HAP-1 (cell line): ENCODE measurements at regions not wholly inside any gene's neighbourhood (a gene's known extent, or its start where the extent isn't known, plus 50 kb on each side); places are given as distances from the start of the nearest gene placed in this dataset.
A peak's percentile ranks its signal among the peaks of the same experiment; 100 is the strongest.

Source experiments
- DNase-seq, 2 experiments: peaks; one replicate each; pipeline ENCODE4 v3.0.0-alpha.2; 2016 to 2020; ENCODE audit warnings: low spot score in 2 of 2
- H3K27me3 ChIP-seq: fragments of 250-450 bp; sonication (Bioruptor Pico); 2 replicates; pipeline ENCODE4 v1.5.1; 2020; ENCODE audit warnings: low read depth, mild to moderate bottlenecking, moderate library complexity
- H3K36me3 ChIP-seq: fragments of 250-450 bp; sonication (Bioruptor Pico); replicated peaks from 2 replicates; pipeline ENCODE4 v1.5.1; 2020; ENCODE audit warnings: mild to moderate bottlenecking
- H3K4me1 ChIP-seq: fragments of 250-450 bp; sonication (Bioruptor Pico); 2 replicates; pipeline ENCODE4 v1.5.1; 2020; ENCODE audit warnings: mild to moderate bottlenecking
- H3K4me3 ChIP-seq: fragments of 250-450 bp; sonication (Bioruptor Pico); 2 replicates; pipeline ENCODE4 v1.5.1; 2020; ENCODE audit warnings: mild to moderate bottlenecking, moderate library complexity
- H3K9me3 ChIP-seq: fragments of 250-450 bp; sonication (Bioruptor Pico); 2 replicates; pipeline ENCODE4 v1.5.1; 2020; ENCODE audit warnings: mild to moderate bottlenecking, moderate library complexity
- in situ Hi-C: fragments of 300-500 bp; cut with MboI; formaldehyde crosslinking; loops from 3 replicates; pipeline ENCODE4 v1.14.3; 2020; ENCODE audit warnings: low sequenced_read_pairs, inconsistent platforms, mixed read lengths

DNA sequence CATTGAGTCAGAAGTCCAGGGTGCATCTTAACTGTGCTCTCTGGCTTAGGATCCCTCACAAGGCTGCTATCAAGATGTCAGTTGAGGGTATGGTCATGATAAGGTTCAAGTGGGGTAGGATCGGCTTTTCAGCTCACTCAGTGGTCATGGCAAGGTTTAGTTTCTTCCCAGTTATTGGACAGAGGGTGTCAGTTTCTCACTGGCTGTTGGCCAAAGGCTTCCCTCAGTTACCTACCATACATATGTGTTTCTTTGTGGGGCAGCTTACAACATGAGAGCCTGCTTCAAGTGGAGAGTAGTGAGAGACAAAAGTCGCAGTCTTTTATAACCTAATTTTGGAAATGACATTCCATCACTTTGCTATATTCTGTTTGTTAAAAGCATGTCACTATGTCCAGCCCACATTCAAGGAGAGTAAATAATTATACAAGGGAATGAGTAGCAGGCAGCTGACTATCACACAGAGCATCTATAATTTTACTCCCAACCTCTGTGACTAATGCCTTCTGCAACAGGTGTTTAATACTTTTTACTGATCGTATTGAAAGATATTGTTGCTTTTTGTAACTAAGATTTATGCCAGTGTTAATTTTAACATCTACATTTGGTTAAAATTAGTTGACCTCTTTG is 572.8 kb upstream of the FBXO33 start:
- no peaks in the 10 kb centered on the region for H3K27me3 ChIP-seq
- H3K36me3 ChIP-seq, result no peaks in the 10 kb centered on the region
- in situ Hi-C loops, result no loop called here
- no peaks in the 10 kb centered on the region for H3K9me3 ChIP-seq
- H3K4me3 ChIP-seq, result no peak overlapping the region
- no peaks in the 10 kb centered on the region for H3K4me1 ChIP-seq
- DNase-seq, result no peak

DNA sequence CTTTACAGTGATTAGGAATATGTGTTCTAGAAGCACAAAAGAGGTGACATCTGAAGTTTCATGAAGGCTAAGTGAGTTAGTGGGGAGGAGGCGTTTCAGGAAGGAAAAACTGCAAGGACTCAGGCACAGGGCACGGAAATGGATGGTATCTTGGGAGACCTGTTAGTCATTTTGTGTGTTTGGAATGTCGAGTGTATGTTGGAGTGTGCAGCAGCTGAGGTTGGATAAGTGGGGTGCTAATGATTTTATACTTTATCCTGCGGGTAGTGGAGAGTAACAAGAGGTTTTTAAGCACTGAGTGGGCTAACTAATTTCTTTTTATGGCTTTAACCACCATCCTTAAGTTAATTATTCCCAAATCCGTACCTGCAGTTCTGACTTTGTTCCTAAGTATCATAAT is 571.5 kb upstream of the FBXO33 start:
- H3K9me3 ChIP-seq, result no peaks in the 10 kb centered on the region
- in situ Hi-C loops, result no loop called here
- H3K27me3 ChIP-seq, result no peaks in the 10 kb centered on the region
- no peaks in the 10 kb centered on the region for H3K36me3 ChIP-seq
- H3K4me1 ChIP-seq, result no peaks in the 10 kb centered on the region
- no peak overlapping the region for H3K4me3 ChIP-seq
- no peak for DNase-seq

- Histone ChIP-seq H3K4me1 (no peaks in the 10 kb centered on the region), H3K4me3 (no peak overlapping the region), H3K27me3 (no peaks in the 10 kb centered on the region), H3K36me3 (no peaks in the 10 kb centered on the region), H3K9me3 (no peaks in the 10 kb centered on the region)
- no peak for DNase-seq
- in situ Hi-C loops, result loop anchor here (25.0 kb wide), 1 partner anchor 1613 kb away; the partner anchor contains the start of gene LRFN5
Observed at GRCh38 chr14:39998854-39999253, 566.6 kb upstream of the FBXO33 start.

- H3K4me1 ChIP-seq, result no peaks in the 10 kb centered on the region
- H3K9me3 ChIP-seq, result no peaks in the 10 kb centered on the region
- H3K27me3 ChIP-seq, result no peaks in the 10 kb centered on the region
- in situ Hi-C loops, result loop anchor here (25.0 kb wide), 1 partner anchor 1614 kb away; the partner anchor contains the start of gene LRFN5
- no peak overlapping the region for H3K4me3 ChIP-seq
- H3K36me3 ChIP-seq, result no peaks in the 10 kb centered on the region
- no peak for DNase-seq
Observed at GRCh38 chr14:39998114-39998513, 565.9 kb upstream of the FBXO33 start.

DNA sequence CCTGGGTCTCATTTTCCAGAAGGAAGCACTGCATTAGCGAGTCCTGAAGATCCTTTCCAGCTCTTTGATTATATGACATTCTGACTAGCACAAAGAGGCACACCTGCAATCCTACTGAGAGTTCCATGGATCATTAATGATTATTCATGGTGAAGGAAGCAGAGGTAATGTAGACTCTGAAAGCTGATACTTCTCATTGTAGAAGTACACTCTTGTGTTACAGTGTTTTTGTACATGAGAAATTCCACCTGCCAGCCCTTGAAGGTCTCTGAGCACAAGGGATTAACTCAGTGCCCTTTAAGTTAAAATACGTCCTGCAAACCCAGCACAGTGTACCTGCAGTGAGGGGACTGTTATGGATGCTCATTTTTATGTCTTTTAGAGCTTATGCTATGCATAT is 558.8 kb upstream of the FBXO33 start:
- Histone ChIP-seq H3K4me1 (no peaks in the 10 kb centered on the region), H3K9me3 (no peaks in the 10 kb centered on the region), H3K36me3 (no peaks in the 10 kb centered on the region), H3K27me3 (no peaks in the 10 kb centered on the region), H3K4me3 (no peak overlapping the region)
- DNase-seq, result no peak
- in situ Hi-C loops, result loop anchor here (25.0 kb wide), 1 partner anchor 1621 kb away; the partner anchor contains the start of gene LRFN5

DNA sequence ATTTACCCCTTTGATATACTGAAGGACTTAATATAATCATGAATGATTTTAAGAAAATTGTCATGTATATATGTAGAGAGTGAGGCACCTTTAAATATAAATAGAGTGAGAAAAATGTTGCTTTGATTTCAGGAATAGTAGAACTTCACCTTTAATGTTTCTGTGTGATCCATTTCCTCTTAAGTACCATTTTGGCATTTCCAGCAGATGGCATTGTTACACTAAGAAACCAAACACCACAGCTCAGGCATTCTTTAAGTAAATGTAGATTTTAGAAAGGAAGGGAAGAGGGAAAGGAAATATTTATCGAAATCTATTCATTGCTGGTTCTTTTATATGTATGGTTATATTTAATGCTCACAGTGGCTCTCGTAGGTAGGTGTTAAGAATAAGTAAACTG is 556.7 kb upstream of the FBXO33 start:
- DNase-seq, result peak; percentile 15 to 54
- Histone ChIP-seq H3K27me3 (no peaks in the 10 kb centered on the region), H3K4me1 (no peaks in the 10 kb centered on the region), H3K36me3 (no peaks in the 10 kb centered on the region), H3K4me3 (no peak overlapping the region), H3K9me3 (no peaks in the 10 kb centered on the region)
- in situ Hi-C loops, result loop anchor here (25.0 kb wide), 1 partner anchor 1623 kb away; the partner anchor contains the start of gene LRFN5

GRCh38 chr14:39984323-39984722 is 552.1 kb upstream of the FBXO33 start:
- no peak for DNase-seq
- Histone ChIP-seq H3K36me3 (no peaks in the 10 kb centered on the region), H3K27me3 (no peaks in the 10 kb centered on the region; the same call in 1 of the 2 replicates), H3K9me3 (no peaks in the 10 kb centered on the region), H3K4me3 (no peak overlapping the region), H3K4me1 (no peaks in the 10 kb centered on the region)
- in situ Hi-C loops, result loop anchor here (25.0 kb wide), 1 partner anchor 1628 kb away; the partner anchor contains the start of gene LRFN5

- Histone ChIP-seq H3K27me3 (no peaks in the 10 kb centered on the region; the same call in 1 of the 2 replicates), H3K4me1 (no peaks in the 10 kb centered on the region), H3K9me3 (no peaks in the 10 kb centered on the region), H3K4me3 (no peak overlapping the region), H3K36me3 (no peaks in the 10 kb centered on the region)
- in situ Hi-C loops, result loop anchor here (25.0 kb wide), 1 partner anchor 1635 kb away; the partner anchor contains the start of gene LRFN5
- DNase-seq, result no peak
Observed at GRCh38 chr14:39977198-39977597, 545.0 kb upstream of the FBXO33 start.

- H3K9me3 ChIP-seq, result no peaks in the 10 kb centered on the region
- in situ Hi-C loops, result no loop called here
- no peaks in the 10 kb centered on the region for H3K27me3 ChIP-seq
- DNase-seq, result no peak
- no peaks in the 10 kb centered on the region for H3K4me1 ChIP-seq
- no peak overlapping the region for H3K4me3 ChIP-seq
- no peaks in the 10 kb centered on the region for H3K36me3 ChIP-seq
Observed at GRCh38 chr14:39974036-39974435, 541.8 kb upstream of the FBXO33 start.

DNA sequence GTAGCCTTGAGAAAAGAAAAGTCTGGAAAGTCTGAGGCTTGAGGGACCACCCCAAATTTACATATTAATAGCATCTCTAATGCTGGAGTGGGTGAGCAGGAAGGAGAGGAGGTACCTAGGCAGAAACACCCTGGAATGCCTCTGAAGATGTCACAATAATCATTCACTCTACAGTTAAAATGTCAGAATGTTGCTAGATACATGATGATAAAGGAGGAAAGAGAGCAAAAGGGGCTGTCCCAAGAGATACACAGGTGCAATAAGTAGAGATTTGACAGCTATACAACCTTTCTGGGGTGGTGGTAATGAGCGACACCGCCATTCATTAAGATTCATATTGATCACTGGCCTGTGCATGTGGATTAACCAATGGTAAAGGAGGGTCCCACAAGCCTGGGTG is 540.5 kb upstream of the FBXO33 start:
- Histone ChIP-seq H3K27me3 (no peaks in the 10 kb centered on the region), H3K4me1 (no peaks in the 10 kb centered on the region), H3K36me3 (no peaks in the 10 kb centered on the region), H3K4me3 (no peak overlapping the region), H3K9me3 (no peaks in the 10 kb centered on the region)
- in situ Hi-C loops, result no loop called here
- no peak for DNase-seq

GRCh38 chr14:39967885-39968284 is 535.7 kb upstream of the FBXO33 start:
- H3K4me1 ChIP-seq, result no peaks in the 10 kb centered on the region
- in situ Hi-C loops, result no loop called here
- no peak overlapping the region for H3K4me3 ChIP-seq
- no peaks in the 10 kb centered on the region for H3K27me3 ChIP-seq
- no peaks in the 10 kb centered on the region for H3K36me3 ChIP-seq
- no peaks in the 10 kb centered on the region for H3K9me3 ChIP-seq
- no peak for DNase-seq

DNA sequence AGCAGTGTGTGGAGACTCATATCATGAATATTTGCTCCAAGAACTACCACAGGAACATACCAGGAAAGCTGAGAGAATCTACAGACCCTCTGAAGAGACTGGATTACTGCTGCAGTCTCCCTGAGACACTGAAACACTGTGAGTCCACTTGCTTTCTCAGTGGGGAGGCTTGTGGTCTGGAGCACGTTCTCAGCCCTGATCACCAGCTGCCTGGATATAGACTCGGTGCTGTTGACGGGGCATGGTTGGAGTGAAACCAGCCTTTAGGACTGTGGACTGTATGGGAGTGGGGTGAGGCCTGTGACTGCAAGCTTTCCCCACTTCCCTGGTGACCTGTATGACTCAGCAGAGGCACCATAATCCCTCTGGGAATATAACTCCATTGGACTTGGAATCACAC is 525.8 kb upstream of the FBXO33 start:
- Histone ChIP-seq H3K4me3 (no peak overlapping the region), H3K27me3 (no peaks in the 10 kb centered on the region), H3K36me3 (no peaks in the 10 kb centered on the region), H3K4me1 (no peaks in the 10 kb centered on the region), H3K9me3 (no peaks in the 10 kb centered on the region)
- in situ Hi-C loops, result no loop called here
- no peak for DNase-seq

DNA sequence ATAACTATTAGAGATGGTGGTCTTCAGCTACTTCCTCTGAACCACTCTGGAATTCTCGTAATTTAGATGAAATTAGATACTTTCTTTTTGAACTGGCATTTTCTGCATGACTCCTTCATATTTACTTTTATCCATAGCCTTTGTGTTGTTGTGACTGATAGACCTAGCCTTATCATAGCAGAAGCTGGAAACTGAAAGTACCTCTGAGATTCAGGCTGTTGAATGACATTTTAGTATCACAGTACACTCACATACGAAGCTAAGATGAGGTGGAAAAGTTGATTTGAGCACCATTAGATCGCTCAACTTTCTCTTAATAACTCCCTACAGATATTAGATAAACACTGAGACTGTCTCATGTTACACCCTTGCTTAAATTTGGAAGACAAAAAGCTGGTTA is 525.1 kb upstream of the FBXO33 start:
- H3K4me3 ChIP-seq, result no peak overlapping the region
- no peak for DNase-seq
- H3K36me3 ChIP-seq, result no peaks in the 10 kb centered on the region
- H3K4me1 ChIP-seq, result no peaks in the 10 kb centered on the region
- H3K27me3 ChIP-seq, result no peaks in the 10 kb centered on the region
- 0 out of 2 replicates have a peak, but pooled peaks cover 2% of the 10 kb centered on the region for H3K9me3 ChIP-seq
- in situ Hi-C loops, result no loop called here

DNA sequence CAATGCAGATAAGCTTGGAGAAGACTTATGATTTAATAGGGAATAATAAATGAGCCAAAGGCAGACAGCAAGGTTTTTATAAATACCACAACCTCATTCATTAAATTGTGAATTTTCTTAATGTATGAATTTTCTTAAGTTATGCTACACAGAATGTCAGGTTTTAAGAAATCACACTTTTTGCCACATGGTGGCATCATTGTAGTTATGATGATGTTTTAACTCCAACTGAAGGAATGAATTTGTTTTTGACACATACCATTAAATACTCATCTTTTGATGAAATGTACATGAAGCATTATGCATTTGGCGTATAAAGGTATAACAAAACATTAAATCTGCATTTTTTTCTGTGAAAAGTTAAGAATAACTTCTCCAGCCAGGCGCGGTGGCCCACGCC is 524.1 kb upstream of the FBXO33 start:
- Histone ChIP-seq H3K4me3 (no peak overlapping the region), H3K9me3 (0 out of 2 replicates have a peak, but pooled peaks cover 2% of the 10 kb centered on the region), H3K27me3 (no peaks in the 10 kb centered on the region), H3K36me3 (no peaks in the 10 kb centered on the region), H3K4me1 (no peaks in the 10 kb centered on the region)
- DNase-seq, result peak in 1 of 2 experiments; percentile 15
- in situ Hi-C loops, result no loop called here
